HepG2 (cell line): ENCODE measurements at regions not wholly inside any gene's neighbourhood (a gene's known extent, or its start where the extent isn't known, plus 50 kb on each side); places are given as distances from the start of the nearest gene placed in this dataset.

ENCODE experiments used
- ATAC-seq: fragments of 200-7000 bp; cut with Tn5 transposase; 3 replicates; pipeline ENCODE4 v1.9.1; 2020; ENCODE audit warnings: mild to moderate bottlenecking, moderate library complexity
- BruUV-seq: library from RNA; stranded (reverse); fragments of 400-500 nt; replicated peaks from 2 replicates; lab custom pipeline; 2021; lab: Mats Ljungman, UMichigan
- CTCF ChIA-PET: fragments of 300-600 bp; formaldehyde crosslinking; extraction: SDS; loops from one replicate; lab custom pipeline; 2021; ENCODE audit warnings: low total read pairs, inconsistent platforms, low intra/inter-chr PET ratio; lab: Yijun Ruan, JAX
- POLR2A ChIA-PET: fragments of 350-600 bp; sonication (Branson Sonifier 250); formaldehyde crosslinking; loops from one replicate; lab custom pipeline; 2020; ENCODE audit warnings: antibody characterized with exemption, inconsistent platforms; lab: Yijun Ruan, JAX
- DNase-seq: peaks from one replicate; pipeline ENCODE4 v3.0.0-alpha.2; 2015; ENCODE audit warnings: low spot score
- FAIRE-seq: peaks from 3 replicates; lab custom pipeline; 2011; peaks lifted over from hg19 to GRCh38; lab: Jason Lieb, UNC
- H2AFZ ChIP-seq: one replicate; pipeline ENCODE4 v1.6.1; 2011; ENCODE audit warnings: low read length, inconsistent platforms
- H3K27ac ChIP-seq: fragments of 300-600 bp; 3 replicates; pipeline ENCODE4 v1.8.0; 2011; ENCODE audit warnings: mixed run types, mild to moderate bottlenecking, mixed read lengths, low read length, inconsistent platforms; ENCODE audit not compliant: insufficient read depth; ENCODE audit errors: extremely low read length
- H3K27me3 ChIP-seq, 2 experiments: fragments of 200-600 bp in 1 of 2; 2 replicates in 1 of 2; 3 replicates in 1 of 2; pipeline versions ENCODE4 v1.6.0 to v1.8.0; 2011; ENCODE audit warnings: low read length in 2 of 2, mild to moderate bottlenecking in 2 of 2, moderate library complexity in 2 of 2, inconsistent platforms in 1 of 2; ENCODE audit not compliant: insufficient read depth in 2 of 2, control insufficient read depth in 1 of 2
- H3K36me3 ChIP-seq, 2 experiments: fragments of 200-600 bp in 1 of 2; replicated peaks in 1 of 2; 2 replicates in 1 of 2; 3 replicates in 1 of 2; pipeline versions ENCODE4 v1.5.1 to v1.8.0; 2011; ENCODE audit warnings: low read length in 2 of 2, inconsistent platforms in 1 of 2; ENCODE audit not compliant: insufficient read depth in 2 of 2, control insufficient read depth in 1 of 2
- H3K4me1 ChIP-seq: 2 replicates; pipeline ENCODE4 v1.5.1; 2012; ENCODE audit warnings: low read length, inconsistent platforms; ENCODE audit not compliant: insufficient read depth
- H3K4me2 ChIP-seq: 2 replicates; pipeline ENCODE4 v1.6.0; 2011; ENCODE audit warnings: low read depth, low read length, inconsistent platforms
- H3K4me3 ChIP-seq, 3 experiments: fragments of 200-600 bp in 1 of 3; sonication (generic), shearing (Covaris generic) in 1 of 3; replicated peaks in 1 of 3; 2 replicates each; pipeline ENCODE4 v1.5.1; 2011 to 2016; ENCODE audit warnings: low read length in 3 of 3, inconsistent platforms in 2 of 3, low read depth in 2 of 3, mild to moderate bottlenecking in 2 of 3, control low read depth in 1 of 3, mixed read lengths in 1 of 3; ENCODE audit not compliant: insufficient read depth in 1 of 3
- H3K79me2 ChIP-seq: one replicate; pipeline ENCODE4 v1.6.1; 2011; ENCODE audit warnings: low read length, inconsistent platforms; ENCODE audit not compliant: insufficient read depth
- H3K9ac ChIP-seq: 2 replicates; pipeline ENCODE4 v1.6.0; 2011; ENCODE audit warnings: mild to moderate bottlenecking, low read depth, low read length, inconsistent platforms; ENCODE audit not compliant: insufficient read depth
- H3K9me3 ChIP-seq: 2 replicates; pipeline ENCODE4 v1.5.1; 2012; ENCODE audit warnings: mild to moderate bottlenecking, low read length
- H4K20me1 ChIP-seq: 2 replicates; pipeline ENCODE4 v1.6.0; 2011; ENCODE audit warnings: inconsistent platforms, mild to moderate bottlenecking, low read length, moderate library complexity; ENCODE audit not compliant: insufficient read depth
- ARNT ChIP-seq: fragments of 450-650 bp; IDR thresholded peaks from 2 replicates; pipeline ENCODE4 v1.6.1; 2017
- GLMP ChIP-seq: sonication (generic); formaldehyde crosslinking; IDR thresholded peaks from 2 replicates; pipeline ENCODE4 v1.9.0; 2021; ENCODE audit warnings: missing genetic modification reagents, mild to moderate bottlenecking, borderline replicate concordance
- HMG20B ChIP-seq: conservative IDR thresholded peaks from 2 replicates; pipeline ENCODE4 v1.6.1; 2016; ENCODE audit warnings: missing genetic modification reagents, missing compliant biosample characterization
- JARID2 ChIP-seq: sonication (generic); formaldehyde crosslinking; IDR thresholded peaks from 2 replicates; pipeline ENCODE4 v1.8.1; 2023; ENCODE audit warnings: missing genetic modification reagents, inconsistent platforms; ENCODE audit not compliant: insufficient replicate concordance
- TEF ChIP-seq: sonication (generic); formaldehyde crosslinking; IDR thresholded peaks from 2 replicates; pipeline ENCODE4 v1.5.0; 2020; ENCODE audit warnings: missing genetic modification reagents
- ZFP91 ChIP-seq: sonication (generic); formaldehyde crosslinking; IDR thresholded peaks from 2 replicates; pipeline ENCODE4 v1.9.0; 2022; ENCODE audit warnings: missing genetic modification reagents, mild to moderate bottlenecking, borderline replicate concordance
- ZFYVE20 ChIP-seq: sonication (generic); formaldehyde crosslinking; IDR thresholded peaks from 2 replicates; pipeline ENCODE4 v1.8.0; 2023; ENCODE audit warnings: low read depth, mild to moderate bottlenecking, moderate library complexity, missing genetic modification reagents, borderline replicate concordance
- ZNF143 ChIP-seq: sonication (generic); formaldehyde crosslinking; IDR thresholded peaks from 2 replicates; pipeline ENCODE4 v1.4.0; 2020; ENCODE audit warnings: missing genetic modification reagents
- WGBS: methylation state at CpG from one replicate; pipeline ENCODE4 v1.1.6; 2017; ENCODE audit warnings: low lambda C conversion rate; 5-methylcytosine and 5-hydroxymethylcytosine counted together
- in situ Hi-C: cut with HindIII; loops from 2 replicates; pipeline ENCODE4 v1.10.0; 2017; ENCODE audit warnings: low pct_unique_long_range_greater_than_20kb; ENCODE audit not compliant: extremely low pct_ligation_motif_present
- intact Hi-C: fragments of 100-400 bp; cut with micrococcal nuclease; formaldehyde crosslinking; loops from one replicate; pipeline ENCODE4 v1.10.0; 2022; ENCODE audit not compliant: unreplicated experiment
- TF ChIP-seq, protein P1 (sequence below): sonication (generic); formaldehyde crosslinking; IDR thresholded peaks from 2 replicates; pipeline ENCODE4 v1.4.0; 2020; ENCODE audit warnings: missing genetic modification reagents, borderline replicate concordance
- TF ChIP-seq, protein P2 (sequence below): sonication (generic); formaldehyde crosslinking; IDR thresholded peaks from 2 replicates; pipeline ENCODE4 v1.4.0; 2020; ENCODE audit warnings: low read depth, missing genetic modification reagents

GRCh38 chr15:61425934-61426333 lies 196.8 kb upstream of the RORA start:
- WGBS: 75% methylated on average over 1 of the region's 1 CpG
- H3K27me3 ChIP-seq: no peaks in the 10 kb centered on the region
- H3K4me3 ChIP-seq: no peak overlapping the region
- H4K20me1 ChIP-seq: no peaks in the 10 kb centered on the region
- H3K9ac ChIP-seq: no peak overlapping the region
- H3K9me3 ChIP-seq: no peaks in the 10 kb centered on the region
- no peak overlapping the region for H3K4me2 ChIP-seq
- in situ Hi-C loops: no loop called here
- H3K79me2 ChIP-seq: no peaks in the 10 kb centered on the region
- intact Hi-C loops: no loop called here
- CTCF ChIA-PET: no interaction called here
- DNase-seq: no peak
- H2AFZ ChIP-seq: no peak overlapping the region
- H3K27ac ChIP-seq: no peak overlapping the region
- no peaks in the 10 kb centered on the region; the same call in 1 of the 2 replicates for H3K4me1 ChIP-seq
- ATAC-seq: no peak
- H3K36me3 ChIP-seq: no peaks in the 10 kb centered on the region
- BruUV-seq: no TSS peak
- no peak for FAIRE-seq
- POLR2A ChIA-PET: no interaction called here
- TF ChIP-seq, protein P1, sequence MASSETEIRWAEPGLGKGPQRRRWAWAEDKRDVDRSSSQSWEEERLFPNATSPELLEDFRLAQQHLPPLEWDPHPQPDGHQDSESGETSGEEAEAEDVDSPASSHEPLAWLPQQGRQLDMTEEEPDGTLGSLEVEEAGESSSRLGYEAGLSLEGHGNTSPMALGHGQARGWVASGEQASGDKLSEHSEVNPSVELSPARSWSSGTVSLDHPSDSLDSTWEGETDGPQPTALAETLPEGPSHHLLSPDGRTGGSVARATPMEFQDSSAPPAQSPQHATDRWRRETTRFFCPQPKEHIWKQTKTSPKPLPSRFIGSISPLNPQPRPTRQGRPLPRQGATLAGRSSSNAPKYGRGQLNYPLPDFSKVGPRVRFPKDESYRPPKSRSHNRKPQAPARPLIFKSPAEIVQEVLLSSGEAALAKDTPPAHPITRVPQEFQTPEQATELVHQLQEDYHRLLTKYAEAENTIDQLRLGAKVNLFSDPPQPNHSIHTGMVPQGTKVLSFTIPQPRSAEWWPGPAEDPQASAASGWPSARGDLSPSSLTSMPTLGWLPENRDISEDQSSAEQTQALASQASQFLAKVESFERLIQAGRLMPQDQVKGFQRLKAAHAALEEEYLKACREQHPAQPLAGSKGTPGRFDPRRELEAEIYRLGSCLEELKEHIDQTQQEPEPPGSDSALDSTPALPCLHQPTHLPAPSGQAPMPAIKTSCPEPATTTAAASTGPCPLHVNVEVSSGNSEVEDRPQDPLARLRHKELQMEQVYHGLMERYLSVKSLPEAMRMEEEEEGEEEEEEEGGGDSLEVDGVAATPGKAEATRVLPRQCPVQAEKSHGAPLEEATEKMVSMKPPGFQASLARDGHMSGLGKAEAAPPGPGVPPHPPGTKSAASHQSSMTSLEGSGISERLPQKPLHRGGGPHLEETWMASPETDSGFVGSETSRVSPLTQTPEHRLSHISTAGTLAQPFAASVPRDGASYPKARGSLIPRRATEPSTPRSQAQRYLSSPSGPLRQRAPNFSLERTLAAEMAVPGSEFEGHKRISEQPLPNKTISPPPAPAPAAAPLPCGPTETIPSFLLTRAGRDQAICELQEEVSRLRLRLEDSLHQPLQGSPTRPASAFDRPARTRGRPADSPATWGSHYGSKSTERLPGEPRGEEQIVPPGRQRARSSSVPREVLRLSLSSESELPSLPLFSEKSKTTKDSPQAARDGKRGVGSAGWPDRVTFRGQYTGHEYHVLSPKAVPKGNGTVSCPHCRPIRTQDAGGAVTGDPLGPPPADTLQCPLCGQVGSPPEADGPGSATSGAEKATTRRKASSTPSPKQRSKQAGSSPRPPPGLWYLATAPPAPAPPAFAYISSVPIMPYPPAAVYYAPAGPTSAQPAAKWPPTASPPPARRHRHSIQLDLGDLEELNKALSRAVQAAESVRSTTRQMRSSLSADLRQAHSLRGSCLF (CRISPR knock-in tag): no peak
- no peak for TF ChIP-seq TEF
- TF ChIP-seq HMG20B (CRISPR knock-in tag): no peak
- TF ChIP-seq, protein P2, sequence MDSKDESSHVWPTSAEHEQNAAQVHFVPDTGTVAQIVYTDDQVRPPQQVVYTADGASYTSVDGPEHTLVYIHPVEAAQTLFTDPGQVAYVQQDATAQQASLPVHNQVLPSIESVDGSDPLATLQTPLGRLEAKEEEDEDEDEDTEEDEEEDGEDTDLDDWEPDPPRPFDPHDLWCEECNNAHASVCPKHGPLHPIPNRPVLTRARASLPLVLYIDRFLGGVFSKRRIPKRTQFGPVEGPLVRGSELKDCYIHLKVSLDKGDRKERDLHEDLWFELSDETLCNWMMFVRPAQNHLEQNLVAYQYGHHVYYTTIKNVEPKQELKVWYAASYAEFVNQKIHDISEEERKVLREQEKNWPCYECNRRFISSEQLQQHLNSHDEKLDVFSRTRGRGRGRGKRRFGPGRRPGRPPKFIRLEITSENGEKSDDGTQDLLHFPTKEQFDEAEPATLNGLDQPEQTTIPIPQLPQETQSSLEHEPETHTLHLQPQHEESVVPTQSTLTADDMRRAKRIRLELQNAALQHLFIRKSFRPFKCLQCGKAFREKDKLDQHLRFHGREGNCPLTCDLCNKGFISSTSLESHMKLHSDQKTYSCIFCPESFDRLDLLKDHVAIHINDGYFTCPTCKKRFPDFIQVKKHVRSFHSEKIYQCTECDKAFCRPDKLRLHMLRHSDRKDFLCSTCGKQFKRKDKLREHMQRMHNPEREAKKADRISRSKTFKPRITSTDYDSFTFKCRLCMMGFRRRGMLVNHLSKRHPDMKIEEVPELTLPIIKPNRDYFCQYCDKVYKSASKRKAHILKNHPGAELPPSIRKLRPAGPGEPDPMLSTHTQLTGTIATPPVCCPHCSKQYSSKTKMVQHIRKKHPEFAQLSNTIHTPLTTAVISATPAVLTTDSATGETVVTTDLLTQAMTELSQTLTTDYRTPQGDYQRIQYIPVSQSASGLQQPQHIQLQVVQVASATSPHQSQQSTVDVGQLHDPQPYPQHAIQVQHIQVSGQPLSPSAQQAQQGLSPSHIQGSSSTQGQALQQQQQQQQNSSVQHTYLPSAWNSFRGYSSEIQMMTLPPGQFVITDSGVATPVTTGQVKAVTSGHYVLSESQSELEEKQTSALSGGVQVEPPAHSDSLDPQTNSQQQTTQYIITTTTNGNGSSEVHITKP: no peak
- TF ChIP-seq GLMP (CRISPR knock-in tag): no peak
- TF ChIP-seq JARID2 (CRISPR knock-in tag): no peak
- TF ChIP-seq ZFYVE20 (CRISPR knock-in tag): no peak
- no peak for TF ChIP-seq ZNF143 (CRISPR knock-in tag)
- no peak for TF ChIP-seq ARNT
- no peak for TF ChIP-seq ZFP91 (CRISPR knock-in tag)
